NCI-H2107 treated with DMSO at 0.1 percent for 48 hours (cell line): ENCODE measurements at regions not wholly inside any gene's neighbourhood (a gene's known extent, or its start where the extent isn't known, plus 50 kb on each side); places are given as distances from the start of the nearest gene placed in this dataset.

Experiments
- DNase-seq: peaks from one replicate; lab custom pipeline; 2025; ENCODE audit not compliant: unreplicated experiment; lab: John Stamatoyannopoulos, UW

DNA sequence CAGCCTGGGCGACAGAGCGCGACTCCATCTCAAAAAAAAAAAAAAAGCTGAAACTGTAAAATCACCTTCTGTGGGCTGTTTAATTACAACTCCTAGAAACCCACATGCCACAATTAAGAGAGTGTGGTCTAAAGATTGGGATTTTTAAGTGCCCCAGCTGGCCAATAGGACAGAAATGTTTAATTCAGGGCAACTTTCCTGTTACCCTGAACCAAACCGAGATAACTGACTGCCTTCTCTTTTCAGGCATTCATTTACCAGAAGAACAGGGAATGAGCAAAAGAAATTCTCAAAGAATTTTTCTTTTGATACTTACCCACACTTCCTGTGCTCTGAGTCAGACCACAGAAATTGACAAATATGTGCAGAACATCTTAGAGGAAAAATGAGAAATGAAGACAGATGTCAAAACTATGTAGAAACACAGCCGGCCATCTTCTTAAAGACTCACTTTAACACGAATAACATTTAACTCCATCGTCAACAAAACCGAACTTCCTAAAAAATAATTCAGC is 221.3 kb upstream of the DAPK1 start:
- DNase-seq = no peak

DNA sequence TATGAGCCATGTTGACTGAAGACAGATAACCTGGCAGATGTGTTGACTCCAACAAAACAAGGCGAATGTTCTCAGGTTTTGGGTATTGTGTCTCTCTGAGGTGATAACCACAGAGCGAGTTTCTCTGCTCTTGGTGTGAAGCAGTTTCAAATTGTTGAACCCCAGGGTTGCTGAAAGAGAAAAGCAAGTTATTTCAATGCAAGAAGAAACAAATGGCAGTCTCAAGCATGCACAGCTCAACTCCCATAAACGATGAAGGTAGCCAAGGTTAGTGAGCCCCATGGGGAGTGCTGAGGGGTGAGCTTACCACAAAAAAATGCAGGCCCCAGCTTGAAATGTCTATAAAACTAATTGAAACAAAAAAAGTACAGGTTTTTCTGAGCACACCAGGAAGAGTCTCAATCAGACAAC is 220.8 kb upstream of the DAPK1 start:
- DNase-seq = no peak

DNA sequence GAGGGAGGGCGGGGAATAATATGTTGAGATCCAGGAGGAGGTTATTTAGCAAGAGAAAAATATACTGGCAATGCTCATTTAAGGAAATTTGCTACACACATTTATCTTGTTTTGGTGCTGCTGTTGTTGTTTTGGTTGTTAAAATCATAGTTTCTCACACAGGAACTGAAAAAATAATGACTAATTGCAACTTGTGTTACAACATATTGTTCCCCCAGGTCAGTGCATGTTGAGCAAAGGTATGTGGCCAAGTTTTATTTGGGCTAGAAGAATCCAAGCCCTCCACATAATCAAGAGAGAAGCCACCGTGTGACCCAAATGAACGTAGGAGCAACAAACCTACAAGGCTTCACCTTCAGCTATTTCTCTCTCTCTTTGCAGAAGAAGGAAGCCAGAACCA is 220.3 kb upstream of the DAPK1 start:
- DNase-seq = no peak

DNA sequence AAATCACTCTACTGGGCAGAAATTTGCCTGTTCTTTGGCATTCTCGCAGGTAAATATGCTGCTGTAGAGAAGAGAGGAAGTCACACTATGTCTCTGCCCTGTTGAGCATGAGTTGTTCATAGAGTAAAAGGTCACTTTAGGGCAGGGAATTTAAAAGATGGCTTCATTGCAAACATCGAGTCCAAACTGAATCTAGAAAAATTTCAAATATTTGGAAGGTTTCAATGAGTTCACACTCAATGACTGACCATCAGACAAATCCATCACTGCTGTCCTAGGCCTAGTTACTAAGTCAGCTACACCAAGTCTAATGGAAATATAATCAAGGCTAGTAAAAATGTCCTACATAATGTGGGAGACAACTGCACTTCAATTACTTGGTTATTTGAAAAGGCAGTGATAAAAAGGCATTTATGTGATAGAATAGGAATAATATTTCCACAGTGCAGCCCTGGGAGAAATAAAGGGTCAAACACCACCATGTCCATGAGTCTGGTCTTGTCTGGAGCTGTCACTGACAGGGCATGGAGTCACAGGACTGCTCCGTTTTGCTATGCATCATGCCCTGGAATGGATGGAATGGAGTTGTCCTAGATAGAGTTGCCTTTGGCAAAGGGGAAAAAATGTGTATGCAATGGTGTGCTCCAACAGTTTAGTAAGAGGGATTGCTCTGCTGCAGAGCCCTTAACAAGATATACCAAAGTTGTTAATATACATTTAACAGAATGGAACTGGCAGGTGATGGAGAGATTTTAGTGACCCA is 218.5 kb upstream of the DAPK1 start:
- DNase-seq = no peak

DNA sequence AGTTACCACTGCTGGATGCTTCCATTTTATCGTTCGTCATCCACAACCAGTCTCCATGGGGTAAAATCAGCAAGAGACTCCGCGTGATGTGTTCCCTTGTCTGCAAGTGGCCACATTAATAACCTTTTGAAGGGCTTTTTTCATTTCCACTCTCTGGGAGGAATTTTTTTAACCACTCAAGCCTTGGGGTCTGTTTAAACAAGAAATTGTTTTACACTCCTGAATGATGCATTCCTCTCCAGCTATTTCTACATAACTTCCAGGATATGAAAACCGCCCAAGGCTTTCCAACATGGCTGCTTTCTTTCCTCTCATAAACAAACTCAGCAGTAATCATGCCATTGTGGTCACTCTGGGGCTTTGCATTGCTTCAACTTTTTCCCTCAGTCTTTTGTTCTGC is 217.2 kb upstream of the DAPK1 start:
- no peak for DNase-seq

DNA sequence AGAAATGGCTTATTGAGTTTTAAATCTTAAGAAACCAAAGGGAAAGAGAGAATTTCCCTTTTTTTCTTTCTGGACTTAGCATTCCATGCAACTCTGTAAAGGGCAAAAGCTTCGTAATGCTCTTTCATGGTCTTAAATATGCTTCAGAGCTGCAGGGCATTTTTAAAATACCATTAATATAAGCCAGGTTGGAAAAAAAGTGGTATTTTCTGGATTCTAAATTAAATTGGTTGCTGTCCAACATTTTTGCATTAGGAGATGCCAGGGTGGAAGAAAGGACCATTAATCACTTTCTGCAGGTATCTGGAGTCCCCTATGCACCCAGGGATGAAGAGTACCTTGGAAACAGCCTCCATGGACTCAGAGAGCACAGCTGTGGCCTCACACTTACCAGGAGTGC is 215.1 kb upstream of the DAPK1 start:
- DNase-seq = no peak

DNA sequence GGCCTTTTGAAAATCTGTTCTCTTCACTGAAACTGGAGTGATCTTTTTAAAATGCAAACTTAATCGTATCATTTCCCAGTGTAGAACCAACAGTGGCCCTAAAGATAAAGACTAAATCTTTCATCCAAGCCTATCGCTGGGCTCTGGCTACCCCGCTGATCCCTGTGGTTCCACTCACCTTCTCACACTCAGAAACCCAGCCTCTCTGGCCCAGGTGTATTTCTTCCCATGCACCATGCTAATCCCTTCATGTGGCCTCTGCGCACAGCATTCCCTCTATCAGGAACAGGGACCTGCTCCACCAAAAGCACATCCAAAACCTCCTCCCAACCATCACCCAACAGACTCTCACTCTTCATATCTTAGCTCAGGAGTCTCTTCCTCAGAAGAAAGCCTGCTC is 214.1 kb upstream of the DAPK1 start:
- DNase-seq = no peak

DNA sequence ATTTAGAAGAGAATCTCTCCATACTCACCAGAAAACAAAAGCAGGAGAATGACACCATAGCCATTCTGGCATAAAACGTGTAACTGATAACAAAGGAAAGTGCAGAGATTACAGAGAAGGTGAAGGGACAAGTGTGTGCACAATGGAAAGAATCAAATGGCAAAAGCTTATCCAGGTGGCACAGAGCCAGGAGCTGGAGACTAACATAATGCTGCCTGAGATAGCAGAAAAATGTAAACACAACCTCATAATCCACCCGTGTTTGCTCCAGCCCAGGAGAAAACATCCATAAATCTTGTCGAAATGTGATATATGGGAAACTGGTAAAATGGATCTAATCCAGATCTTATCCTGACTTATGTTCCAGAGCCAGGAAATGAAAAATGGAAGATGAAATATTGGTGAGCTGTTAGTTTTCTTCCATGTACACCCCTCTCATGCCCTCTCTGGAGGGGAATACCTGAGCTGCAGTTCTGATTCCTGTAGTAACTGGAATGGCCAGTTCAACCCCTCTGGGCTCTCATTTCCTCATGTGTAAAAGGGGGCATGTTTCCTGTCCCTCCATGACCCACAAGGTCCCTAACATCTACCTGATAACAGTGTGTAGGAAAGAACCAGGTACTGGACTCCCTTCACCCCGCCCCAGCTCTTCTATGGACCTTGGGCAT is 212.3 kb upstream of the DAPK1 start:
- no peak for DNase-seq

DNA sequence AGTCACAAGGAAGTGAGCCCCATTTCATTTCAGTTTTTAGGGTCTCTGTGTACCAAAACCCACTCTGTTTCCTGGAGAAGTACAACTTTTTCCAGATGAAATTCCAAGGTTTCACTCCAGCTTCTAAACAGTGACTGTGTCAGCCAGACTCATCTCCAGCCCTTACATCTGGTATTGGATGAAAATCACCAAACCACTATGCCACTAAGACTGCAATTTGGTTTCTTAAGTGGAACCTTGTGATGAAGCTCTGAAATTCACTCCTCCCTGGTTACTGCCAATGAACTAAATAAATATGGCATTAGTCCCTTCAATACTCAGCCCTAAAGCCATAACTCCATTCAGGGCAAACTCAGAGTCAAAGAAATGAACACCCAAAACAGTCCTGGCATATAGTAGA is 211.2 kb upstream of the DAPK1 start:
- no peak for DNase-seq

DNA sequence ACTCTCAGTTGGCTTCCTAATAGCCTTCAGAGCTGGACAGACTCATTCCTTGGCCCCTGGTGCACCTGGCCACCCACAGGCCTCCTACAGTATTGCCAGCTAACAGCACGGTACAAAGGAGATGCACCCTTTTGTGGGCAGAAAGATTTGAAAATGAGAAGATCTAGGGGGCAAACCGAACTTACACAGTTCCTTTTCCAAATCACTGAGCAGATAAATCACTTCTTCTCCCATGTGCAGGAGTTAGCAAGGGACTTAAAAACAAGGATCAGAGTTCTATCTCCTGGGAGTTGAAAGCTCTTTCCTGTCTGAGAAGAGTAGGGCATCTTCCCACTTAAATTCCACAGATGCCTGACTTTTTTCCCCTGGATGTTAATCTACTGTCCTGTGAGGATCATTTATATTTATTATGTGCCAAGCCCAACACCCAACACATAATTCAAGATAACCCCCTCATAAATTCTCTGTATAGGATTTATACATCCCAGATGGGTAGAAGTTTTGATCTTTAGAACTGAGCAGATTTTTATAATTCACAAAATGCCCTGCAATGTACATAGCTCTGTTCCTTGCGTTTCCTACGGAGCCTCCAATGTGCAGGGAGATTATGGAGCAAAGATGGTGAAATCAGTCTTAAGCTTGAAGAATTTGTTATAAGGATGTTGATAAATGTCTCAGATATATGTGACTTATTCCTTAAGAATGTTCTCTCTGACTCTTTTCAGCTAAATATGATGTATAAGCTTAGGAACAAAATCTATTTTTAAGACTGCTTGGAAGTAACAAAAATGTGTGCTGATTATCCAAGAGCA is 207.2 kb upstream of the DAPK1 start:
- DNase-seq = no peak

DNA sequence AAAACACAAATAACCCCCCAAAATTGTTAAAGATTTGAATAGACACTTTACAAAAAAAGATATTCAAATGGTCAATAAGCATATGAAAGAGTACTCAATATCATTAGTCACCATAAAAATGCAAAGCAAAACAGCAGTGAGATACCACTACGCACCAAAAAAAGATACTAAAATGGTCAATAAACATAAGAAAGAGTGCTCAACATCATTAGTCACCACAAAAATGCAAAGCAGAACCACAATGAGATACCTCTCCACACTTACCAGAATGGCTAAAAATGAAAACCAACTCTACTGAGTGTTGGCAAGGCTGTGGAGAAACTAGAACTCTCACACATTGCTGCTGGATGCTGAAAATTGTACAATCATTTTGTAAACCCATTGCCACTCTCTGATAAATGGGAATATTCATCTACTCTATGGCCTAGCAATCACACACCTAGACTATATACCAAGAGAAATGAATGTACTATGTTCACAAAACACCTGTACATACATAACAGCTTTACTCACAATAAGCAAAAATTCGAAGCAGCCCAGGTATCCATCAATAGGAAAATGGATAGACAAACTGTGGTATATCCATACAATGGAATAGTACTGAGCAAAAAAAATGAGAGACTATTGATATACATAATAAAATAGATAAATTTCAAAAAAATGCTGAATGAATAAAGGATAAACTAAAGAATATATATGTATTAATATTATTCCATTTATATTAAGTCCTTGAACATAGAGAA is 205.0 kb upstream of the DAPK1 start:
- DNase-seq = no peak

DNA sequence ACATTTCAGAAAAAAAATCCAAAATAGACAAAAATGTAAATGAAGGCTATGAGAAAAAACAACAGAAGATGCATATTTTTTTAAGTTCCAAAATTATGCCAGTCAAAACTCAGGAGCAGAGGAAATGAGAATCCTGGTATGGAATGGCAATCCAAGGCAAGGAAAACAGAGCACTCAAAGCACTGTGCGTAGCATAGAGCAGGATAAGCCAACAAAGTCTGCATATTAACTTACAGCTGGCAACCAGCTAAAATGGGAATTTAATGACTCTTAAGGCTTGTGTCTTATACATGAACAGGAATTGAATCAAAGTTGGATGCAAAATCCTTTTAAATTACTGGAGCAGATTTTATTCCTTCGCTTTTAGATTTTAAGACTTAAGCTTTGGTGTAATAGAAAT is 203.5 kb upstream of the DAPK1 start:
- no peak for DNase-seq

DNA sequence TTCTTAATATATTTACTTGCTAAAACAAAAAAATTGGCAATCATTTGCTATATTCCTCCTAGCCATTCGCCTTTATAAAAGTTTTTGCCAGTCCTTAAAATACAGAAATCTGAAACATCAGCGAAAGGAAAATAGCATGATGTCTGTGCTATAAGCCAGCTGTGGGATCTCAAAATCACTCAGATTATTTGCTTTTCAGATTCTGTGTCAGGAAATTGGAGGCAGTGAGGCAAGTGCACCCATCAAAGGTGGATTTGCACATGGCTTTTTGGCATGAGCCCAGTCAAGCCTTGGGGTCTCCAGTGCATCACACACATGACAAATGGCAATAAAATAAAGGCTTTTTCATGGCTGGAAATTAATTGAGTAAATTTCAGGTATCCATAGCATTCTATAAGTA is 196.8 kb upstream of the DAPK1 start:
- DNase-seq = no peak

DNA sequence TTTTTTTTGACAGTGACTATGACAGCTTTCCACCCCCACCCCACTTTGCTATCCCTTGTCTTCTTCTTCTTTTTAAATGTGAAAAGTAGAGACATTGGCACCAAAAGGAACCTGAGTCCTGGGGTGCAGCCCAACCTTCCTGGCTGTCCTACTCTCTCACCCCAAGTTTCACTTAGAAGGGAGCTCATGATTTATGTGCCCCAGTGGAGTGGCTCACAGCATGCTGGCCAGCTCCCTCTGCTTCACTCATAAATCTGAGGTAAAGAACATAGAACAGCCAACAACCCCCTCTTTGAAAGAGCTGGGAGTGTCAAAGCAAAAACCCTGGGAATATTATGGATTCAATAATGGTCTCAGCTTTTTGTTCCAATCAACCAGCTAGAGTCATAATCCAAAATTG is 196.3 kb upstream of the DAPK1 start:
- DNase-seq = no peak

DNA sequence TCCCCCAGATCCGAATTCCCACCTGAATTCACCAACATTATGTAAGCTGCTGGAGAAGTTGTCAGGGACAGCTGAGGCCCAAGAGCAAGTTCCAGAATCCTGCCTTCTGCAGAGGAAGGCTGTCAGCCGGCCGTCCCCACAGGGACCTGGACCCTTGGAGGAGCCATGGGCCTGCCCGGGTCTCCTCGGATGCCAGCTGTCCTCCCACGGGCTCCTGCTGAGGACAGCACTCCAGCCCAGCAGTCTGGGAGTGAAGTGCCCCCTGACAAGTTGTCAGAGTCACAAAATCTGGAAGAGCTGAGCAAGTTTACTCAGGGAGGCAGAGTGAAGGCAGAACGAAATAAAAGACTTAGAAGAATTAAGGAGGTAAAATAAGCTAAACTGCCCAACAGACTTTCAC is 192.5 kb upstream of the DAPK1 start:
- no peak for DNase-seq

DNA sequence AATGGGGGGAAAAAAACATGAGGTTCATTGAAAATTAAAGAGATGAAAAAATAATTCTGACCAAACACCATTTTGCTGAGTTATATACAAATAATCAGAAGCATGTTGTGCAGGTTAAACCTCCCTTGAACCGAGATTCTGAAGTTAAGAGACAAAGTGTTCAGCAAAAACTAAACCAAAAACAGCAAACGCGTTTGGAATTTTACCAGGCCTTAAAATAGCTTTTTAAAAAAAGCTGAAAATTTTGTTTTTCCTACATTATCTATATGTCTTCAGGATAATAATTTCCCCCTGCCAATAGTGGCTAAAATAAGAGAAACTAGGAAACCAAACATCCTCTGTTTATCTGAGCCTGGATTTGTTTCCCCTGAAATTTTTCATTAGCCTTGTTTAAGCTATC is 191.7 kb upstream of the DAPK1 start:
- DNase-seq = no peak

DNA sequence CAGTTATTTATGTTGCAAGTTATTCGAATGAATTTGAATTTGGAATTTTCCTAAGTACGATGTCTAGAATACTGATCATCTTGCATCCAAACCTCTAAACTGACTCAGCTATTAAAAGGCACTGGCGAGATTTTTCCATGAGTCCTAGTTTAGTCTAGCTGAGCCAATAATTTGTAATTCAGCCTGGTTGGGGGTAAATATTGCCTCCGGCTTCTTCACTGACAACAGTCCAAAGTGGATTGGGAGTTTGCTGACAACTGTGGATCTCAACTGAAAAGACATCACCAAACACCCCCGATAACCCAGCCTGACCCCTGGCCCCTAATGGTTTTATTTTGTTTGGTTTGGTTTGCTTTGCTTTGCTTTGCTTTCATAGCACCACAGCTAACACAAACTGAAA is 189.8 kb upstream of the DAPK1 start:
- no peak for DNase-seq

DNA sequence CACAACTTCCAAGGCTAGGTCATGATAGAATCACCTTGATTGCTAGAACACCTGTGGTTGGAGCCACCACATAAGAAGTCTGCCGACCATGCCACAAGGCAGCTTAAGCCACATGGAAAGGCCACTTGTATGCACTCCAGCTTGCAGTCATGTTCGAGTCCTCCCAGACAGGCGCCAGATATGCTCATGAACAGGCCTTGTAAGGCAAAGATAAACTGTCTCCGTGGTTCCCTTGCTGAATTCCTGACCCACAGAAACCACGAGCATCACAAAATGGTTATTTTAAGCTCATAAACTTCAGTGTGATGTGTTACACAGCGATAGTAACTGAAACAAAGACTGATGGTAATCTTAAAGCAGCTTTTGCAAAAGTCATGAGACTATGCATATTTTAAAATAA is 188.4 kb upstream of the DAPK1 start:
- no peak for DNase-seq

DNA sequence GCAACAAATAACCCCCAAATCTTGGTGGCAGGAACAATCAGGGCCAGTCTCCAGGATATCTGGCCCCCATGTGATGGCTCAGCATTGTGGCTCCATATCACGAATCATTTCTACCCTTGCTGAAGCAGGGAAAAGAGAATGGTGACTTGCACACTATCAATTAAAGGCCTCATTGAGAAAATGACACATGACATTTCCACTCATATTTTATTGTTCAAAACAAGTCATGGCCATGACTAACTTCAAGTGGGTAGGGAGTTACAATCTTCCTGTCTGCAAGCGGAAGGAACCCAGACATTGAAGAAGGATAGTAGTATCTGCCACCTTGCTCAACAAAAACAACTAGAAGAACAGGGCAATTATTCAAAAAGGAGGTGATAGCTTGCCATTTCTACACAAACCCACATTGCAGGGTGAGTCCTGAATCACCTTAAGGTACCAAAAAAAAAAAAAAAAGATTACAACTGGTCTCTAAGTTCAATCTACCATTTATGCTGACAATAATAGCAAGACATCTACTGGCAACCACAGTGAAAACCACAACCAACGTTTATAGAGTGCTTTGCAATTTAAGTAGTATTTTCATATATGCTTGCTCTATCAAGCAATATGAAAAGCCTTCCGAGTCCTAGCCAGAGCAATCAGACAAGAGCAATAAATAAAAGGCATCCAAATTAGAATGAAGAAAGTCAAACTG is 186.7 kb upstream of the DAPK1 start:
- no peak for DNase-seq

DNA sequence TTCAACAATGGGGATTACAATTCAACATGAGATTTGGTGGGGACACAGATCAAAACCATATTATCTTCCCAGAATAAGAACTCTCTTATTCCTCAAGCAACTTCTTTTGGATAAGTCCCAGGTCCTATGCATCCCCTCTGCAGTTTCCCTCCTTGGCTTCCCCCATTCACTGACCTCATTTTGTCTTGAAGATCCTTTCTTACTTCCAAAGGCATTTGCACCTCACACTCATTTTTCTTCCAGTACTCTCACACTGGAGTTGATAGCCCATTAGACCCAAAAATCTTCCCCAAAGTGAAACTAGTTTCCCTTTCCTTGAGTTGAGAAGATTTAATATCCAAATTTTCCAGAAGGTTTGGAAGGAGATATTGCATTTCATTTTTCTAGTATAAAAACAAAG is 178.0 kb upstream of the DAPK1 start:
- DNase-seq = no peak
